ENCODE measurements at regions not wholly inside any gene's neighbourhood (a gene's known extent, or its start where the extent isn't known, plus 50 kb on each side); places are given as distances from the start of the nearest gene placed in this dataset.

- H3K9me3 ChIP-seq (ENCODE audit: control insufficient read depth, low read length): no peaks in the 10 kb centered on the region
- no peak overlapping the region for H3K4me3 Mint-ChIP-seq
- H3K27ac ChIP-seq (ENCODE audit: low read depth, low read length): no peak overlapping the region
- H3K27me3 Mint-ChIP-seq (ENCODE audit: insufficient read depth): no peaks in the 10 kb centered on the region
- H3K9me3 Mint-ChIP-seq: no peaks in the 10 kb centered on the region
- no peak overlapping the region for H3K4me3 ChIP-seq (ENCODE audit: low read length)
- no peaks in the 10 kb centered on the region for H3K36me3 Mint-ChIP-seq (ENCODE audit: low read depth)
- H3K36me3 ChIP-seq (ENCODE audit: control insufficient read depth, insufficient read depth, low read length): no peaks in the 10 kb centered on the region
- DNase-seq: no peak
- no peak overlapping the region for H3K9ac ChIP-seq (ENCODE audit: extremely low read depth, low read length, poor library complexity, severe bottlenecking)
- no peak for TF ChIP-seq CTCF (conservative IDR thresholded peaks at IDR 0.05)
- WGBS, 2 experiments (ENCODE audit: insufficient coverage in 1 of 2, insufficient read length in 1 of 2): 90% methylated on average over 3 of the region's 6 CpGs; no CpG with 5 or more reads in 1 of the 2 experiments
- no peak overlapping the region for H3K27ac Mint-ChIP-seq
- H3K4me1 ChIP-seq (ENCODE audit: control insufficient read depth, insufficient read depth, low read length): no peaks in the 10 kb centered on the region
- no peaks in the 10 kb centered on the region for H3K4me1 Mint-ChIP-seq
- no peaks in the 10 kb centered on the region for H3K27me3 ChIP-seq (ENCODE audit: control insufficient read depth, insufficient read depth, low read length, poor library complexity, severe bottlenecking)
These were observed 550.4 kb upstream of the AMELY start for GRCh38 chrY:7461873-7462525.

GRCh38 chrY:7459802-7460201, 548.2 kb upstream of the AMELY start:
- Mint-ChIP-seq H3K27me3 (ENCODE audit: insufficient read depth) (no peaks in the 10 kb centered on the region), H3K4me1 (no peaks in the 10 kb centered on the region), H3K36me3 (ENCODE audit: low read depth) (no peaks in the 10 kb centered on the region), H3K4me3 (no peak overlapping the region), H3K9me3 (no peaks in the 10 kb centered on the region), H3K27ac (no peak overlapping the region)
- Histone ChIP-seq H3K27ac (ENCODE audit: low read depth, low read length) (no peak overlapping the region), H3K36me3 (ENCODE audit: control insufficient read depth, insufficient read depth, low read length) (no peaks in the 10 kb centered on the region), H3K4me1 (ENCODE audit: control insufficient read depth, insufficient read depth, low read length) (no peaks in the 10 kb centered on the region), H3K27me3 (ENCODE audit: control insufficient read depth, insufficient read depth, low read length, poor library complexity, severe bottlenecking) (no peaks in the 10 kb centered on the region), H3K9ac (ENCODE audit: extremely low read depth, low read length, poor library complexity, severe bottlenecking) (no peak overlapping the region), H3K4me3 (ENCODE audit: low read length) (no peak overlapping the region), H3K9me3 (ENCODE audit: control insufficient read depth, low read length) (peaks cover 15% of the 10 kb centered on the region)
- no peak for TF ChIP-seq CTCF (conservative IDR thresholded peaks at IDR 0.05)
- DNase-seq: no peak

- Histone ChIP-seq H3K9me3 (ENCODE audit: control insufficient read depth, low read length) (peaks cover 27% of the 10 kb centered on the region), H3K9ac (ENCODE audit: extremely low read depth, low read length, poor library complexity, severe bottlenecking) (no peak overlapping the region), H3K4me3 (ENCODE audit: low read length) (no peak overlapping the region), H3K36me3 (ENCODE audit: control insufficient read depth, insufficient read depth, low read length) (no peaks in the 10 kb centered on the region), H3K27me3 (ENCODE audit: control insufficient read depth, insufficient read depth, low read length, poor library complexity, severe bottlenecking) (no peaks in the 10 kb centered on the region), H3K4me1 (ENCODE audit: control insufficient read depth, insufficient read depth, low read length) (no peaks in the 10 kb centered on the region), H3K27ac (ENCODE audit: low read depth, low read length) (no peak overlapping the region)
- H3K4me3 Mint-ChIP-seq: no peak overlapping the region
- 92% methylated on average over 1 of the region's 1 CpG; no CpG with 5 or more reads in 1 of the 2 experiments for WGBS, 2 experiments (ENCODE audit: insufficient coverage in 1 of 2, insufficient read length in 1 of 2)
- no peaks in the 10 kb centered on the region for H3K36me3 Mint-ChIP-seq (ENCODE audit: low read depth)
- TF ChIP-seq CTCF (conservative IDR thresholded peaks at IDR 0.05): no peak
- no peak for DNase-seq
- no peak overlapping the region for H3K27ac Mint-ChIP-seq
- no peaks in the 10 kb centered on the region for H3K4me1 Mint-ChIP-seq
- H3K9me3 Mint-ChIP-seq: no peaks in the 10 kb centered on the region
- no peaks in the 10 kb centered on the region for H3K27me3 Mint-ChIP-seq (ENCODE audit: insufficient read depth)
These were observed 546.9 kb upstream of the AMELY start for GRCh38 chrY:7458301-7459078.
